ENCODE measurements at regions not wholly inside any gene's neighbourhood (a gene's known extent, or its start where the extent isn't known, plus 50 kb on each side); places are given as distances from the start of the nearest gene placed in this dataset.

- TF ChIP-seq CTCF (IDR thresholded peaks at IDR 0.05): no peak
- TF ChIP-seq POLR2A (IDR thresholded peaks at IDR 0.05): no peak
These were observed 196.6 kb upstream of the EDNRA start for GRCh38 chr4:147284256-147284835.
